GM21515 (cell line): ENCODE measurements at regions not wholly inside any gene's neighbourhood (a gene's known extent, or its start where the extent isn't known, plus 50 kb on each side); places are given as distances from the start of the nearest gene placed in this dataset.

ENCODE experiments used
- ATAC-seq: cut with Tn5 transposase; IDR thresholded peaks from one replicate; pipeline ENCODE4 v1.9.1; 2021; ENCODE audit not compliant: unreplicated experiment

DNA sequence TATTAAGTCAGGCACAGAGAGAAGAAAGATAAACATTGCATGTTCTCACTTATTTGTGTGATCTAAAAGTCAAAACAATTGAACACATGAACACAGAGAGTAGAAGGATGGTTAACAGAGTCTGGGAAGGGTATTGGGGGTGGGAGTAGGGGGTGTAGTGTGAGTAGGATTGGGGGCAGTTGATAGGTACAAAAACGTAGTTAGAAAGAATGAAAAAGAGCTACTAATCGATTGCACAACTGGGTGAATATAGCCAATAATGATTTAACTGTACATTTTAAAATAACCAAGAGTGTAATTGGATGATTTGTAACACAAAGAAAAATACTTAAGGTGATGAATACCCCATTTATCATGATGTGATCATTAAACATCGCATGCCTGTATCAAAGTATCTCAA, 333.3 kb downstream of the HAO1 start:
- no peak for ATAC-seq

DNA sequence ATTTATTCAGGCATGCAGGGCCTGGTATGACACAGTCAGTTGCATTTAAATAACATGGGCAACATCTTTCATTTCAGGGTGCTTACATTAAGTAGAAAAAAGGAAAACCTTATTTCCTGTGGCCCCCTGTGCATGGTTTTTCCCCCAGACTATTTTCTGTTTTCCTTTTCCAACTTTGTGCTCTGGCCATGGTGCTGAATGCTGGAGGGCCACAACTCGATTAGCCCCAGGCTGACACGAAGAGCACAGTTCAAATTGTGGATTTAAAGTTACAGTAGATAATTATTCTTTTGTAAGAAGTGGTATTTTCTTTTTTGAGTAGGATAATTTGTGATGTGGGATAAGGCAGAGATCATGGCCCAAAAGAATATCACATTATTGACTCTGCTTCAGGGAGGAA, 332.0 kb downstream of the HAO1 start:
- ATAC-seq: no peak

GRCh38 chr20:7609251-7609650, 331.0 kb downstream of the HAO1 start:
- ATAC-seq: no peak

GRCh38 chr20:7610681-7611080, 329.6 kb downstream of the HAO1 start:
- ATAC-seq: no peak

GRCh38 chr20:7617797-7618196, 322.5 kb downstream of the HAO1 start:
- ATAC-seq: no peak

- no peak for ATAC-seq
Observed at GRCh38 chr20:7622399-7622961, 317.8 kb downstream of the HAO1 start.

DNA sequence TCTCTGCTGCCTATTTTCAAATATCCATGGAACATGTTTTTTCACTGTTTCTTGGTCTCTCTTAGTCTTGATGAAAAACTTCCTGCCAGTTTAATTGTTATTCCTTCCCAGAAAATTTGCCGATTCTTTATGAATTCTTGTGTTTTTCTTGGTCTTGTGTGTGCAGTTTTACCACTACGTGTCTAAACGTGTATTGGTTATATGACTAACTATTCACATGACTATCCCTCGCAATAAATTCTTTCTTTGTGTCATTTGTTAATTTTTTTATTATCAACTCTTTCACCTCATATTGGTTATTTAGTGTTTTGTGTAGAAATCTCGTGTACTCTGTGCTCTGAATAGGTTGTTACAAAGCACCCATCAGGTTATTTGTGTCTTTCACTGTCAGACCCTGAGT, 315.4 kb downstream of the HAO1 start:
- no peak for ATAC-seq

DNA sequence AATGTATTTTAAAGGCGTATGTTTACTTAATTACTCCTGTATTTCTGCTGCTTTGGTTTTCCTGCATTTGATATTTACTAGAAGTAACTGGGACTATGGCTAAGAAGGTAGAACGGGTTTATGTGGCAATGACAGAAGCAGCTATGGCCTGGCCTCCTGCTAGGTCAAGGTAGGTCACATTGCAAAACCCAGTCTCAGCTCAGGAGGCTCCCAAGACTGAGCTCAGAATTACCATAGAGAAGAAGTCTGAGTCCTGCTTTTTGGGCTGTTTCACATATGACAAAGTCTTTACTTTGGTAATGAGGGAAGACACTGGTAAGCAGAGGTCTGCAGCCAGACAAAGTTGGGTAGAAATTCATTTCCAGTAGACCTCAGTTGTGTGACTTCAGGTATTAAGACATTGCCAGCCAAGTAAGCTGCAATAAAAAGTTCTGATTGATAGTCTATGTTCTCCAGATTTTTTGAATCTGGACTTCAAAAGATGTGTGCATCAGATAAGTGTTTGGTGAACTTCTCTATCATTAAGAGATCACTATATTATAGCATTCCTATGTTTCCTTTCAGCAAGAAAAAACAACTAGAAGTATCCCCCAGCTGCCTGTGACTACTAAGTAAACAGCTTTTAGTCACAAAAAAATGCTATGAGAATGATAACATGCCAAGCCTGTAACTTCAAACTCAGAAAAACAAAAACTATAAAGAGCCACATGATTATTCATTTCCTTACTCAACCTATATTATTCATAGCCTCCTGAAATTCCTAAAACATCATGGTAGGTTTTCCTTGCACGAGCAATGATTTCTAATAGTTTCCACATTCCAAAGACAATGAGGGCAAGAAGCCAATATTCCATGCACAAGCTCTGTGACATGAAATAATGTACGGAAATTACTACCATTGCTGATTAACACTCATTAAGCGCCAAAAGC, 312.3 kb downstream of the HAO1 start:
- ATAC-seq: no peak

GRCh38 chr20:7629880-7630279, 310.4 kb downstream of the HAO1 start:
- ATAC-seq: no peak

DNA sequence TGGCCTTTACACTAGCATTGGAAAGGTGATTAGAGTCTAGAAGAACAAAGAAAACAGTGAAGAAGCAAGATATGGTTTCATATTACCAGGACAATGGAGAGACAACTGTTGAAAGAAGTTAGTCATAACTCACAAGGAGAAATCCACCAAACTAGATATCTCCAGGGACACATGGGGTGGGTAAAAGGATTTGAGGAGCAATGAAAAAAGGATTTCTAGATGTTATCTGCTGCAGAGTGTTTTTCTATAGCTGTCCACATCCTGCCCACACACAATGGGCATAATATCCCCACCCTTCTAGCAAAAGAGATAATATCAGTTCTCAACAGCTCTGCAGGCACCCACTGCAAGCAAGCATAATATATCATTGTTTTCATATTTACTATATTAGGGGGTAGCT, 303.1 kb downstream of the HAO1 start:
- ATAC-seq: no peak

DNA sequence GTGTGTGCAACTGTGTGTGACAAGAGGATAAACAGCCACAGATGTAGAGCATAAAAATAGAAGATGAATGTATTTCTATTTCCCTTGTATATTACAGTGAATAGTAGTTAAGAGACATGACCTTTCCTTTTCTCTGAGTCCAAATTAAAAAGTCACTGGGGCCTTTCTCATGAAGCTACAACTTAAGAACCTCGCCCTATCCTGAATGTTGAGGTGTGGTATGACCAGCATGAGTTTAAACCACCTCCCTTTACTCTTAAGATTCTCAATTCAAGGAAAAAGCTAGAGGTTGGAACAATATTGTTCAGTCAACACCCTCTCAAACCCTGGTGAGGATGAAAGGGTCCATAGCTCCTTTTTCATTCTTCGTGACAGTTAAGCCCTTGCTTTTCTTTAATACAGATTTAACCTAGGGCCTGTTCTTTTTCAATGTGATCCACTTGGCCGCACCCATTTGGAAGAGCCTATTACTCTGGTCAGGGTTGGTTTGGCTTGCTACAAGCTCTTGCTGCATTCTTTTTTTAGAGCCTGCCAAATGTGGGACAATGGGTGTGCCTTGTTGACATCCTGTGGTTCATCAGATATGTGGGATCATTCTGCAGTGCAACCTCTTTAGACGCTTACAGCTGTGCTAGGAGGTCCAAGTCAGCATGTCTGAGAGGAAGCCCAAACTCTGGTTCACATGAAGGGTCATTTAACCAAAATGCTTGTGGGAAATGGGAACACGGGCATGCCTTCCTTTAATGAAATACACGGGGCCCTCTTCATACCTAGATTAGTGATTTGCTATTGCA, 290.0 kb downstream of the HAO1 start:
- no peak for ATAC-seq

- ATAC-seq: no peak
Observed at GRCh38 chr20:7654231-7654630, 286.0 kb downstream of the HAO1 start.

GRCh38 chr20:7656687-7657467, 283.4 kb downstream of the HAO1 start:
- ATAC-seq: no peak

- ATAC-seq: no peak
Observed at GRCh38 chr20:7657569-7657968, 282.7 kb downstream of the HAO1 start.

DNA sequence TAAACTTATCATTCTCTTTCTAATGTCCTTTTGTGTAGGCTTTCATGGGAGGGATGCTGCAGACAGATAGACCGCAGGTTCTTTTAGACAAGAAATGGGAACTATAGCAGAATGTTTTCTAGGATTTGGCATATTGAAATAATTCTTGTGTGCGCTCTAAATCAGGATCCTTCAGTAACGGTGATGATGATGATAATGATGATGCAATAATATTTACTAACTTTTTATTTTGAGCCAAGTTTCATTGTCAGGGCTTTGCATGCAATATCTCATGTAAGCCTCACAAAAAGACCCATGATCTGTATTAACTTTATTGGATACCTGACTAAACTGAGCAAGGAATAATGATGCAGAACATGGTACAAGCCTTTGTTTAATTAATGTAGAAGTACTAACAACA, 280.1 kb downstream of the HAO1 start:
- ATAC-seq: no peak

DNA sequence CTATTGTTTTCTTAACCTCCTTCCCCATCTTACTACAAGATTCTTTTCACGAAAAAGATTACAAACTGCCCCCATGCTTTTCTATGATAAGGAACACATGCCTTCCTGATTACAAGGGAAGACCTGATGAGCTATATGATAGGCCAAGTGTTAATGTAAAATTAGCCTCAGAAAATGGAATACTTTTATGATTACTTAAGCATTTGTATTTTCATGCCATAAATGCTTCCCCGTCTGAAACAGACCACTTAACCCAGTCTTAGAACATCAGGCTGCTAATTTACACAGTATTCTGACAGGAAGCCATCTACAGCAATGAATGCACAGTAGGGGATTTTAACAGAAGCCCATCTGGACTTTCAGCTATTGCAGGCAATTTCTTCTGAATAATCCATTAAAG, 274.9 kb downstream of the HAO1 start:
- no peak for ATAC-seq

DNA sequence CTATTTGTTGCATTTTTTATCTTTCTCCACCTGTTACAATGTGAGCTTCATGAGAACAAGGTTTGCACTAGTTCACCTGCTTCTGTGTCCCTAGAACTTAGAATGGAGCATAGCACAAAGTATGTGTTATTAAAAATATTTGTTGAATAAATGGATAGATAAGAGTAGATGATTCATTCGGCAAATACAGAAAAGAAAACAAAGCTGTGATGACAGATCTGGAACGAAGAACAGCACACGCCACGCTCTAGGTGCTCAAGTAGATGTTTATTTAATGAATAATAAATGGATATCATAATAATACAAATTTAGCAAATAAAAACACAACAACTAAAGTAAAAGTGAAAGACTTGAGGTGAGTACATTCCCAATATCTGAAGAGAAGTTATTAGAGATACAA, 273.1 kb downstream of the HAO1 start:
- ATAC-seq: no peak

DNA sequence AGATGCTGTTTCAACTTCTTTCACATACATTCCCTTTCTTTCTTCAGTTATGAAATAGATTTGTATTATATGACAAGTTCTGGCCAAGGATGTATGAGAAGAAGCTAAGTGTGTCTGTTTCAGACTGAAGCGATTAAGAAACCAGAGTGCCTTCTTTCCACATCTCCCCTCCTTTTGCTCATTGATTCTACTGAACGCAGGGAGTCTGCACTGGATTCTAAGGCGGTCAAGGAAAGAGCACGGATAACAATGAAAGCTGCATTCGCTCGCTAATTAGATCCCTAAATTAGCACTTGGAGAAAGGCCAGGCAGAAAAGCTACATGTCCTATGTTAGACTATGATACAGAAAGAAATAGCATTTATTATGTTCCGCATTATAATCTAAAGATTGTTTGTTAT, 267.7 kb downstream of the HAO1 start:
- no peak for ATAC-seq

DNA sequence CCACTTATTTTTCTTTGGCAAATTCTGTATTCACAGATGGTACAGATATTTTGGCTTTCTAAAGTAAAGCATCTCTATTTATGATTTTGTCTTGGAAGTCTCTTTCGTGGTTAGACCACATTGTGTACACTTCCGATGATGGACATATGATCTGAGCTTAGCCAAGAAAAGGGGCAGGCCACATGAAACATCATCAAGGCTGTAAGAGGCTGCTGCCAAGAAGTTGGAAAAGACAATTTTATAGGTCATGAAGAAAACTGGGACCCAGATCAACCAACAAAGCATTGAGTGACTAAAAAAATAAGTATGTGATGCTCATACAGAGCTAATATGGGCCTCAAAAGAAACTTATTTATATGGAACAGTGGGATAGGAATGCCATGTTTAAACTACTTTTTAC, 266.4 kb downstream of the HAO1 start:
- ATAC-seq: no peak

DNA sequence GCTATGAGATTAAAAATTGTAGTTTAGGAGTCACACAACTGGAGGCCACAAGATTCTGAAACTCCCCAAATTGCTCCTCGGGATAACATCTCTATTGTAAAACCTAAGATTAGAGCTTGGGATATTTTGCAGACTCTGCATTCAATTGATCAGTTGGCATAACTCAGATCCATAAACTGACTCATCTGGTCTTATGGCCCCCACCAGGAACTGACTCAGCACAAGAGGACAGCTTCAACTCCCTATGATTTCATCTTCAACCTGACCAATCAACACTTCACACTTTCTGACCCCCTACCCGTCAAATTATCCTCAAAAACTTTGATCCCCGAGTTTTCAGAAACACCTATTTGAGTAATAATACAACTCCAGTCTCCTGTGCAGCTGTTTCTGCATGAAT, 257.3 kb downstream of the HAO1 start:
- ATAC-seq: no peak

- ATAC-seq: no peak
Observed at GRCh38 chr20:7687065-7687464, 253.2 kb downstream of the HAO1 start.
